Keratinocyte (primary cell): ENCODE measurements at regions not wholly inside any gene's neighbourhood (a gene's known extent, or its start where the extent isn't known, plus 50 kb on each side); places are given as distances from the start of the nearest gene placed in this dataset.

Experiments used
- DNase-seq: peaks from one replicate; pipeline ENCODE4 v3.0.0-alpha.2; 2011; ENCODE audit warnings: low read depth, missing footprints, low spot score
- FAIRE-seq: peaks from 2 replicates; lab custom pipeline; 2011; peaks lifted over from hg19 to GRCh38; lab: Jason Lieb, UNC
- H2AFZ ChIP-seq: 2 replicates; pipeline ENCODE4 v1.6.0; 2012; ENCODE audit warnings: low read length, control low read depth, inconsistent platforms; ENCODE audit not compliant: control insufficient read depth
- H3K27ac ChIP-seq: 2 replicates; pipeline ENCODE4 v1.5.1; 2011; ENCODE audit warnings: low read length; ENCODE audit not compliant: control insufficient read depth, insufficient read depth
- H3K27me3 ChIP-seq: 3 replicates; pipeline ENCODE4 v1.6.0; 2011; ENCODE audit warnings: low read length; ENCODE audit not compliant: control insufficient read depth, insufficient read depth; ENCODE audit errors: extremely low read depth
- H3K36me3 ChIP-seq, 2 experiments: 2 replicates in 1 of 2; 3 replicates in 1 of 2; pipeline ENCODE4 v1.5.1; 2011; ENCODE audit warnings: low read length in 2 of 2, mild to moderate bottlenecking in 1 of 2; ENCODE audit not compliant: control insufficient read depth in 2 of 2, insufficient read depth in 2 of 2; ENCODE audit errors: extremely low read depth in 1 of 2
- H3K4me1 ChIP-seq: 3 replicates; pipeline ENCODE4 v1.5.1; 2011; ENCODE audit warnings: low read length; ENCODE audit not compliant: control insufficient read depth, insufficient read depth; ENCODE audit errors: extremely low read depth
- H3K4me2 ChIP-seq: 3 replicates; pipeline ENCODE4 v1.6.0; 2011; ENCODE audit warnings: low read depth, low read length; ENCODE audit not compliant: control insufficient read depth, insufficient read depth; ENCODE audit errors: extremely low read depth
- H3K4me3 ChIP-seq, 3 experiments: fragments of 200-600 bp in 1 of 3; sonication (generic) in 1 of 3; 2 replicates in 2 of 3; 3 replicates in 1 of 3; pipeline ENCODE4 v1.5.1; 2011 to 2016; ENCODE audit warnings: low read length in 3 of 3, mild to moderate bottlenecking in 3 of 3, control low read depth in 2 of 3, inconsistent platforms in 1 of 3, low read depth in 1 of 3, mixed read lengths in 1 of 3, mixed run types in 1 of 3, moderate library complexity in 1 of 3; ENCODE audit not compliant: control insufficient read depth in 2 of 3, insufficient read depth in 2 of 3; ENCODE audit errors: extremely low read depth in 1 of 3
- H3K79me2 ChIP-seq: 2 replicates; pipeline ENCODE4 v1.6.0; 2012; ENCODE audit warnings: low read length; ENCODE audit not compliant: control insufficient read depth, insufficient read depth
- H3K9ac ChIP-seq: 3 replicates; pipeline ENCODE4 v1.6.0; 2011; ENCODE audit warnings: low read length; ENCODE audit not compliant: control insufficient read depth, insufficient read depth; ENCODE audit errors: extremely low read depth
- H3K9me1 ChIP-seq: 3 replicates; pipeline ENCODE4 v1.6.0; 2011; ENCODE audit warnings: low read length; ENCODE audit not compliant: control insufficient read depth, insufficient read depth; ENCODE audit errors: extremely low read depth
- H3K9me3 ChIP-seq: 2 replicates; pipeline ENCODE4 v1.5.1; 2012; ENCODE audit warnings: low read depth, low read length; ENCODE audit not compliant: control insufficient read depth
- H4K20me1 ChIP-seq: 3 replicates; pipeline ENCODE4 v1.6.0; 2011; ENCODE audit warnings: low read length; ENCODE audit not compliant: control insufficient read depth, insufficient read depth; ENCODE audit errors: extremely low read depth
- EZH2 ChIP-seq: IDR thresholded peaks from one replicate; pipeline ENCODE4 v1.6.1; 2012; ENCODE audit warnings: inconsistent platforms, mild to moderate bottlenecking, low read length, moderate library complexity
- dilution Hi-C: fragments of 300-500 bp; cut with MboI; formaldehyde crosslinking; loops from one replicate; pipeline ENCODE4 v1.7.0; 2020; ENCODE audit warnings: low sequenced_read_pairs; ENCODE audit not compliant: extremely low pct_ligation_motif_present
- TF ChIP-seq, protein P1 (sequence below), 3 experiments: IDR thresholded peaks in 1 of 3; conservative IDR thresholded peaks in 1 of 3; optimal IDR thresholded peaks in 1 of 3; 2 replicates in 2 of 3; 3 replicates in 1 of 3; pipeline versions ENCODE3 to v1.5.1; 2011; ENCODE audit warnings: low read length in 3 of 3, mild to moderate bottlenecking in 3 of 3, moderate library complexity in 2 of 3, control low read depth in 1 of 3, inconsistent platforms in 1 of 3; ENCODE audit not compliant: insufficient read depth in 2 of 3; ENCODE audit errors: extremely low read depth in 1 of 3

DNA sequence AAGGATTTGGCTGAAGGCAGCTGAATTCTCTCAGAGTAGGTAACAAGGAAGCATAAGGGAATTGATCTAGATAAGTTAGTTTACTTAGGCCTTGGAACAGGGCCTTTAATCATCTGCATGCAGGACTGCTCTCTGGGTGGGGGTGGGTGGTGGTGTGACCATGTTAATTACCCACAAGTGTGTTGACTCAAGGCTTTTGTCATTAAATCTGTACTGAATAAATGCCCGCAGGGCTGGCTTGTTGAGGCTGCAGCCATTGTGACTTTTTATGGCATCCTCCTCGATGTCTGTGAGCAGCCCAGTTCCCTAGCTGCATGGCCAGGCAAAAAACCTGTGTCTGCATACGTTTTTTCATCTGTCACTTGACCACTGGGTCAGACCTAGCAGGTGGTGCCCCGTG, 63.5 kb upstream of the ASCC3 start:
- dilution Hi-C loops: no loop called here

DNA sequence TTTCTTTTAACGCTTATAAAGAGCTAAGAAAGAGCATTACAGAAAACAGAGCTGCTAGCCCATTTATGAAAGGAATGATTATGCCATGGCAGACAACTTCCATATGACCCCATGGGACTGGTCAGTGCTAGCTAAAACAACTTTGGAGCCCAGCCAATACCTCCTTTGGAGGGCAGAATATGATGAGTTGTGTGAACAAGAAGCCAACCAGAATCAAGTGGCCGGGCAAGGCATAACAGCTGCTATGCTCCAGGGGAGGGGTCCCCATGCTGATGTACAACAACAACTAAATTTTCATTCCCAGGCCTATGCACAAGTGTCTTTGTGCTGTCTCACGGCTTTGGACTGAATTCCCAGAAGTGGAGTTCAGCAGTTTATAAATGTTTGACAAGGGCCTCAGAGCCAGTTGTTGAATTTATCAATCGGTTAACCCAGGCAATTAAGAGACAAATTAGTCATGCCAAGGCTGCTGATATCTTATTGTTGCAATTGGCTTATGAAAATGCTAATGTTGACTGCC, 65.0 kb upstream of the ASCC3 start:
- no peaks in the 10 kb centered on the region for H3K36me3 ChIP-seq
- dilution Hi-C loops: no loop called here
- H3K9me3 ChIP-seq: no peaks in the 10 kb centered on the region
- no peak overlapping the region for H3K9ac ChIP-seq
- FAIRE-seq: no peak
- H2AFZ ChIP-seq: no peak overlapping the region
- H4K20me1 ChIP-seq: no peaks in the 10 kb centered on the region
- H3K27ac ChIP-seq: no peak overlapping the region
- H3K4me1 ChIP-seq: no peaks in the 10 kb centered on the region
- no peak overlapping the region for H3K4me3 ChIP-seq
- no peak overlapping the region for H3K4me2 ChIP-seq
- H3K9me1 ChIP-seq: no peaks in the 10 kb centered on the region
- no peak for DNase-seq
- H3K79me2 ChIP-seq: no peaks in the 10 kb centered on the region
- no peaks in the 10 kb centered on the region for H3K27me3 ChIP-seq
- TF ChIP-seq EZH2: no peak
- TF ChIP-seq, protein P1, sequence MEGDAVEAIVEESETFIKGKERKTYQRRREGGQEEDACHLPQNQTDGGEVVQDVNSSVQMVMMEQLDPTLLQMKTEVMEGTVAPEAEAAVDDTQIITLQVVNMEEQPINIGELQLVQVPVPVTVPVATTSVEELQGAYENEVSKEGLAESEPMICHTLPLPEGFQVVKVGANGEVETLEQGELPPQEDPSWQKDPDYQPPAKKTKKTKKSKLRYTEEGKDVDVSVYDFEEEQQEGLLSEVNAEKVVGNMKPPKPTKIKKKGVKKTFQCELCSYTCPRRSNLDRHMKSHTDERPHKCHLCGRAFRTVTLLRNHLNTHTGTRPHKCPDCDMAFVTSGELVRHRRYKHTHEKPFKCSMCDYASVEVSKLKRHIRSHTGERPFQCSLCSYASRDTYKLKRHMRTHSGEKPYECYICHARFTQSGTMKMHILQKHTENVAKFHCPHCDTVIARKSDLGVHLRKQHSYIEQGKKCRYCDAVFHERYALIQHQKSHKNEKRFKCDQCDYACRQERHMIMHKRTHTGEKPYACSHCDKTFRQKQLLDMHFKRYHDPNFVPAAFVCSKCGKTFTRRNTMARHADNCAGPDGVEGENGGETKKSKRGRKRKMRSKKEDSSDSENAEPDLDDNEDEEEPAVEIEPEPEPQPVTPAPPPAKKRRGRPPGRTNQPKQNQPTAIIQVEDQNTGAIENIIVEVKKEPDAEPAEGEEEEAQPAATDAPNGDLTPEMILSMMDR (optimal IDR thresholded peaks at IDR 0.05 in 1 of 3, IDR thresholded peaks at IDR 0.05 in 1 of 3, conservative IDR thresholded peaks at IDR 0.05 in 1 of 3; ENCODE audit: extremely low read depth in 1 of 3, insufficient read depth in 2 of 3, low read length in 3 of 3): no peak

More for the DNA sequence above, 63.5 kb upstream of the ASCC3 start:
- Histone ChIP-seq H3K9me3 (no peaks in the 10 kb centered on the region), H3K4me3 (no peak overlapping the region), H3K4me2 (no peak overlapping the region), H3K36me3 (no peaks in the 10 kb centered on the region), H3K27ac (no peak overlapping the region), H3K4me1 (no peaks in the 10 kb centered on the region), H3K9ac (no peak overlapping the region), H4K20me1 (no peaks in the 10 kb centered on the region), H2AFZ (no peak overlapping the region), H3K27me3 (no peaks in the 10 kb centered on the region), H3K79me2 (no peaks in the 10 kb centered on the region), H3K9me1 (no peaks in the 10 kb centered on the region)
- TF ChIP-seq EZH2: no peak
- TF ChIP-seq, protein P1 (optimal IDR thresholded peaks at IDR 0.05 in 1 of 3, IDR thresholded peaks at IDR 0.05 in 1 of 3, conservative IDR thresholded peaks at IDR 0.05 in 1 of 3; ENCODE audit: extremely low read depth in 1 of 3, insufficient read depth in 2 of 3, low read length in 3 of 3): no peak
- no peak for DNase-seq
- FAIRE-seq: no peak
